K562 (cell line): ENCODE measurements at regions not wholly inside any gene's neighbourhood (a gene's known extent, or its start where the extent isn't known, plus 50 kb on each side); places are given as distances from the start of the nearest gene placed in this dataset.
A peak's percentile ranks its signal among the peaks of the same experiment; 100 is the strongest.

Experiments
- ATAC-seq: fragments of 200-7000 bp; cut with Tn5 transposase; 3 replicates; pipeline ENCODE4 v1.9.1; 2020; ENCODE audit warnings: moderate library complexity
- BruUV-seq: library from RNA; stranded (reverse); fragments of 400-500 nt; replicated peaks from 2 replicates; lab custom pipeline; 2021; lab: Mats Ljungman, UMichigan
- CTCF ChIA-PET: fragments of 300-600 bp; formaldehyde crosslinking; extraction: SDS; loops from one replicate; lab custom pipeline; 2021; ENCODE audit warnings: low intra/inter-chr PET ratio; lab: Yijun Ruan, JAX
- POLR2A ChIA-PET: fragments of 300-600, 350-650 bp; sonication (Branson Sonifier 250); formaldehyde crosslinking; extraction: SDS; loops from one replicate; lab custom pipeline; 2021; ENCODE audit warnings: antibody characterized with exemption, inconsistent platforms; lab: Yijun Ruan, JAX
- DNase-seq, 4 experiments: peaks; one replicate each; pipeline versions ENCODE4 v3.0.0 to v3.0.0-alpha.2; 2011 to 2018; ENCODE audit warnings: low spot score in 3 of 4, mixed read lengths in 3 of 4; ENCODE audit errors: extremely low read depth in 1 of 4
- FAIRE-seq: peaks from 2 replicates; lab custom pipeline; 2011; peaks lifted over from hg19 to GRCh38; lab: Jason Lieb, UNC
- H2AFZ ChIP-seq: 2 replicates; pipeline ENCODE4 v1.6.0; 2011; ENCODE audit warnings: low read depth, low read length, control low read depth, inconsistent platforms
- H3K27ac ChIP-seq: fragments of 200-600 bp; 3 replicates; pipeline ENCODE4 v1.8.0; 2011; ENCODE audit warnings: low read depth, mild to moderate bottlenecking, control low read depth, inconsistent platforms, low read length, moderate library complexity, mixed read lengths; ENCODE audit errors: extremely low read depth
- H3K27me3 ChIP-seq, 2 experiments: fragments of 300-600 bp in 1 of 2; 2 replicates in 1 of 2; 3 replicates in 1 of 2; pipeline versions ENCODE4 v1.6.0 to v1.8.0; 2011; ENCODE audit warnings: inconsistent platforms in 2 of 2, low read length in 2 of 2, mild to moderate bottlenecking in 1 of 2, mixed read lengths in 1 of 2, moderate library complexity in 1 of 2; ENCODE audit not compliant: control insufficient read depth in 2 of 2, insufficient read depth in 2 of 2
- H3K36me3 ChIP-seq: fragments of 300-600 bp; 3 replicates; pipeline ENCODE4 v1.8.0; 2011; ENCODE audit warnings: mild to moderate bottlenecking, low read length, inconsistent platforms; ENCODE audit not compliant: control insufficient read depth, insufficient read depth
- H3K4me1 ChIP-seq, 2 experiments: fragments of 200-600 bp in 1 of 2; replicated peaks in 1 of 2; 2 replicates in 1 of 2; 3 replicates in 1 of 2; pipeline versions ENCODE4 v1.5.1 to v1.8.0; 2011; ENCODE audit warnings: inconsistent platforms in 2 of 2, low read length in 2 of 2, mild to moderate bottlenecking in 1 of 2, mixed read lengths in 1 of 2, moderate library complexity in 1 of 2; ENCODE audit not compliant: control insufficient read depth in 2 of 2, insufficient read depth in 2 of 2
- H3K4me2 ChIP-seq: 2 replicates; pipeline ENCODE4 v1.6.1; 2011; ENCODE audit warnings: low read length, control low read depth, inconsistent platforms, mixed read lengths; ENCODE audit not compliant: insufficient read depth
- H3K4me3 ChIP-seq: fragments of 200-600 bp; sonication (generic), shearing (Covaris generic); 2 replicates; pipeline ENCODE4 v1.5.1; 2016; ENCODE audit warnings: control low read depth, inconsistent platforms
- H3K79me2 ChIP-seq: fragments of 200-600 bp; 3 replicates; pipeline ENCODE4 v1.8.0; 2011; ENCODE audit warnings: low read length, inconsistent platforms; ENCODE audit not compliant: control insufficient read depth, insufficient read depth
- H3K9ac ChIP-seq, 2 experiments: 2 replicates each; pipeline versions ENCODE4 v1.6.0 to v1.6.1; 2011; ENCODE audit warnings: low read depth in 2 of 2, low read length in 2 of 2, control low read depth in 1 of 2, inconsistent platforms in 1 of 2, mild to moderate bottlenecking in 1 of 2, mixed read lengths in 1 of 2; ENCODE audit not compliant: insufficient read depth in 1 of 2
- H3K9me1 ChIP-seq: one replicate; pipeline ENCODE4 v1.6.0; 2011; ENCODE audit warnings: inconsistent platforms, mild to moderate bottlenecking, low read length, moderate library complexity; ENCODE audit not compliant: control insufficient read depth, insufficient read depth
- H3K9me3 ChIP-seq: replicated peaks from 2 replicates; pipeline ENCODE4 v1.5.1; 2011; ENCODE audit warnings: low read depth, low read length, inconsistent platforms; ENCODE audit not compliant: control insufficient read depth, insufficient read depth
- H4K20me1 ChIP-seq: replicated peaks from 2 replicates; pipeline ENCODE4 v1.6.1; 2011; ENCODE audit warnings: low read length, inconsistent platforms, mixed read lengths; ENCODE audit not compliant: control insufficient read depth, insufficient read depth
- ARID1B ChIP-seq: fragments of 450-650 bp; IDR thresholded peaks from 2 replicates; pipeline ENCODE4 v1.6.1; 2016; ENCODE audit warnings: antibody characterized with exemption, mild to moderate bottlenecking, inconsistent platforms
- BDP1 ChIP-seq: IDR thresholded peaks from 3 replicates; pipeline ENCODE4 v1.6.1; 2011; ENCODE audit not compliant: insufficient read length, insufficient read depth
- CBFA2T2 ChIP-seq: fragments of 450-650 bp; conservative IDR thresholded peaks from 2 replicates; pipeline ENCODE4 v1.6.1; 2017; ENCODE audit warnings: mild to moderate bottlenecking
- DDX20 ChIP-seq: fragments of 450-650 bp; IDR thresholded peaks from 2 replicates; pipeline ENCODE4 v1.6.1; 2016; ENCODE audit warnings: missing genetic modification characterization, low read depth, mild to moderate bottlenecking, missing compliant biosample characterization, moderate library complexity
- ETV1 ChIP-seq: fragments of 450-650 bp; conservative IDR thresholded peaks from 2 replicates; pipeline ENCODE4 v1.6.1; 2016; ENCODE audit warnings: missing genetic modification characterization, control low read depth, low read depth, missing compliant biosample characterization
- HIVEP1 ChIP-seq: fragments of 250-450 bp; sonication (Bioruptor Pico); IDR thresholded peaks from 2 replicates; pipeline ENCODE4 v1.4.0; 2020; ENCODE audit warnings: mild to moderate bottlenecking
- HMG20B ChIP-seq: fragments of 250-450 bp; sonication (Bioruptor Pico); IDR thresholded peaks from 2 replicates; pipeline ENCODE4 v1.5.0; 2021; ENCODE audit warnings: mild to moderate bottlenecking
- LARP7 ChIP-seq: fragments of 450-650 bp; IDR thresholded peaks from 2 replicates; pipeline ENCODE4 v1.6.1; 2016
- PHF21A ChIP-seq: fragments of 450-650 bp; IDR thresholded peaks from 2 replicates; pipeline ENCODE4 v1.6.1; 2017; ENCODE audit warnings: low read depth, borderline replicate concordance
- PKNOX1 ChIP-seq: fragments of 450-650 bp; IDR thresholded peaks from 2 replicates; pipeline ENCODE4 v1.6.1; 2016
- PRPF4 ChIP-seq: fragments of 200-400 bp; formaldehyde crosslinking; IDR thresholded peaks from one replicate; pipeline ENCODE4 v1.6.1; 2017; ENCODE audit warnings: low read length, low read depth, mild to moderate bottlenecking; ENCODE audit not compliant: insufficient read depth, poor library complexity, severe bottlenecking
- RBM15 ChIP-seq: fragments of 200-400 bp; formaldehyde crosslinking; IDR thresholded peaks from 2 replicates; pipeline ENCODE4 v1.6.1; 2018; ENCODE audit warnings: mild to moderate bottlenecking, low read length, moderate library complexity; ENCODE audit not compliant: insufficient read depth
- TAL1 ChIP-seq: fragments of 450-650 bp; IDR thresholded peaks from 2 replicates; pipeline ENCODE4 v1.6.1; 2016; ENCODE audit warnings: mild to moderate bottlenecking
- THRAP3 ChIP-seq: fragments of 450-650 bp; IDR thresholded peaks from 2 replicates; pipeline ENCODE4 v1.6.1; 2016; ENCODE audit warnings: mild to moderate bottlenecking, inconsistent platforms, borderline replicate concordance
- USF1 ChIP-seq: sonication (generic); formaldehyde crosslinking; IDR thresholded peaks from 2 replicates; pipeline ENCODE4 v1.9.0; 2022; ENCODE audit warnings: mild to moderate bottlenecking, missing genetic modification reagents
- YY1 ChIP-seq, 3 experiments: IDR thresholded peaks; 2 replicates each; pipeline ENCODE4 v1.6.1; 2011; ENCODE audit warnings: low read length in 2 of 3, mild to moderate bottlenecking in 2 of 3, moderate library complexity in 2 of 3, borderline replicate concordance in 1 of 3, control low read depth in 1 of 3, low read depth in 1 of 3; ENCODE audit not compliant: insufficient read depth in 3 of 3, insufficient replicate concordance in 2 of 3, control insufficient read depth in 1 of 3, insufficient read length in 1 of 3; ENCODE audit errors: extremely low read depth in 1 of 3
- ZNF12 ChIP-seq: sonication (generic); formaldehyde crosslinking; IDR thresholded peaks from 2 replicates; pipeline ENCODE4 v1.4.0; 2020; ENCODE audit warnings: mild to moderate bottlenecking, missing genetic modification reagents
- ZNF583 ChIP-seq: fragments of 250-450 bp; sonication (Bioruptor Pico); IDR thresholded peaks from 2 replicates; pipeline ENCODE4 v1.4.0; 2020
- WGBS: fragments of 100-300 bp; shearing (Covaris generic); methylation state at CpG from one replicate; pipeline ENCODE4 v1.1.6; 2016; ENCODE audit warnings: low coverage, mixed read lengths; ENCODE audit not compliant: insufficient coverage; ENCODE audit errors: missing lambda C conversion rate; 5-methylcytosine and 5-hydroxymethylcytosine counted together
- in situ Hi-C: fragments of 300-500 bp; cut with MboI; formaldehyde crosslinking; loops from 4 replicates; pipeline ENCODE4 v1.15.0; 2018; ENCODE audit warnings: inconsistent platforms, mixed read lengths
- intact Hi-C: fragments of 100-400 bp; cut with micrococcal nuclease; formaldehyde crosslinking; loops from 2 replicates; pipeline ENCODE4 v1.14.2; 2022

- DNase-seq (peak in 2 of 4 experiments; percentile 12 to 50), ATAC-seq (peak; percentile 68), FAIRE-seq (no peak)
- in situ Hi-C loops = no loop called here
- Histone ChIP-seq H3K27ac (no peak overlapping the region), H2AFZ (no peak overlapping the region), H3K36me3 (no peaks in the 10 kb centered on the region), H3K9me1 (no peaks in the 10 kb centered on the region), H3K4me1 (no peaks in the 10 kb centered on the region; a peak in 2 of 5 replicates), H3K27me3 (no peaks in the 10 kb centered on the region), H3K4me3 (no peak overlapping the region), H3K9me3 (no peaks in the 10 kb centered on the region; the same call in 1 of the 2 replicates), H3K4me2 (no peak overlapping the region), H4K20me1 (no peaks in the 10 kb centered on the region), H3K9ac (no peak overlapping the region), H3K79me2 (no peaks in the 10 kb centered on the region)
- no TSS peak for BruUV-seq
- 24% methylated on average over 3 of the region's 3 CpGs for WGBS
- intact Hi-C loops = no loop called here
- ChIA-PET POLR2A (interaction anchor here (1.2 to 1.5 kb wide), 3 partner anchors 14 to 177 kb away, joined by 3 to 6 read pairs (median 3); partner anchors contain the start of gene BTG1), CTCF (no interaction called here)
- no peak for TF ChIP-seq LARP7
- no peak for TF ChIP-seq PKNOX1
- TF ChIP-seq TAL1 = peak; percentile 23; the same call in 1 of the 2 replicates
- TF ChIP-seq BDP1 = no peak
- no peak for TF ChIP-seq PHF21A
- TF ChIP-seq ARID1B = peak; percentile 18; the same call in 1 of the 2 replicates
- no peak for TF ChIP-seq YY1 (IDR thresholded peaks at IDR 0.05; ENCODE audit: borderline replicate concordance in 1 of 3, control insufficient read depth in 1 of 3, extremely low read depth in 1 of 3, insufficient read depth in 3 of 3, insufficient read length in 1 of 3, insufficient replicate concordance in 2 of 3, low read depth in 1 of 3, low read length in 2 of 3)
- no peak for TF ChIP-seq USF1 (CRISPR knock-in tag)
- TF ChIP-seq THRAP3 = no peak
- no peak for TF ChIP-seq ZNF583 (CRISPR knock-in tag)
- TF ChIP-seq DDX20 = no peak
- no peak for TF ChIP-seq HMG20B (CRISPR knock-in tag)
- no peak for TF ChIP-seq RBM15
- no peak for TF ChIP-seq PRPF4
- no peak for TF ChIP-seq ETV1 (tag)
- no peak for TF ChIP-seq ZNF12
- TF ChIP-seq HIVEP1 (CRISPR knock-in tag) = no peak
- TF ChIP-seq CBFA2T2 = 0 out of 2 replicates have a peak, but pooled peaks have one; percentile 27
These were observed 176.9 kb downstream of the BTG1 start for GRCh38 chr12:91968777-91969171.
